GM12878 (cell line): ENCODE measurements at regions not wholly inside any gene's neighbourhood (a gene's known extent, or its start where the extent isn't known, plus 50 kb on each side); places are given as distances from the start of the nearest gene placed in this dataset.

Experiments used
- ATAC-seq: fragments of 200-7000 bp; cut with Tn5 transposase; 3 replicates; pipeline ENCODE4 v1.9.1; 2020; ENCODE audit warnings: mild to moderate bottlenecking, moderate library complexity
- BruUV-seq: library from RNA; stranded (reverse); fragments of 400-500 nt; replicated peaks from 2 replicates; lab custom pipeline; 2021; lab: Mats Ljungman, UMichigan
- CTCF ChIA-PET: fragments of 300-600 bp; sonication (Branson Sonifier 250); formaldehyde crosslinking; extraction: SDS; loops from one replicate; lab custom pipeline; 2021; ENCODE audit warnings: inconsistent platforms; lab: Yijun Ruan, JAX
- POLR2A ChIA-PET: fragments of 350-600 bp; formaldehyde crosslinking; extraction: SDS; loops from one replicate; lab custom pipeline; 2021; ENCODE audit warnings: inconsistent platforms; lab: Charles Lee
- RAD21 ChIA-PET: fragments of 300-600 bp; sonication (Branson Sonifier 250); formaldehyde crosslinking; loops from one replicate; lab custom pipeline; 2023; ENCODE audit warnings: antibody characterized with exemption; ENCODE audit not compliant: unreplicated experiment; lab: Charles Lee
- SMC1A ChIA-PET: fragments of 300-600 bp; sonication (Branson Sonifier 250); formaldehyde crosslinking; loops from one replicate; lab custom pipeline; 2023; ENCODE audit not compliant: unreplicated experiment, uncharacterized antibody; lab: Charles Lee
- DNase-seq: peaks from one replicate; pipeline ENCODE4 v3.0.0-alpha.2; 2011; ENCODE audit warnings: low read depth, low spot score
- FAIRE-seq: peaks from 3 replicates; lab custom pipeline; 2011; peaks lifted over from hg19 to GRCh38; lab: Jason Lieb, UNC
- H2AFZ ChIP-seq: 2 replicates; pipeline ENCODE4 v1.6.0; 2011; ENCODE audit warnings: low read depth, low read length, control low read depth; ENCODE audit not compliant: control insufficient read depth
- H3K27ac ChIP-seq: 2 replicates; pipeline ENCODE4 v1.5.1; 2011; ENCODE audit warnings: control low read depth; ENCODE audit not compliant: control insufficient read depth, insufficient read depth
- H3K27me3 ChIP-seq, 2 experiments: replicated peaks in 1 of 2; 2 replicates each; pipeline versions ENCODE4 v1.6.0 to v1.6.1; 2011; ENCODE audit warnings: low read length in 1 of 2; ENCODE audit not compliant: control insufficient read depth in 2 of 2, insufficient read depth in 2 of 2
- H3K36me3 ChIP-seq, 2 experiments: 2 replicates each; pipeline ENCODE4 v1.5.1; 2011; ENCODE audit warnings: low read length in 1 of 2; ENCODE audit not compliant: control insufficient read depth in 2 of 2, insufficient read depth in 2 of 2
- H3K4me1 ChIP-seq: 2 replicates; pipeline ENCODE4 v1.6.1; 2011; ENCODE audit warnings: mild to moderate bottlenecking, low read length, moderate library complexity, mixed read lengths; ENCODE audit not compliant: control insufficient read depth, insufficient read depth
- H3K4me2 ChIP-seq: 2 replicates; pipeline ENCODE4 v1.6.0; 2011; ENCODE audit warnings: control low read depth; ENCODE audit not compliant: control insufficient read depth, insufficient read depth
- H3K4me3 ChIP-seq: fragments of 200-600 bp; sonication (generic); 2 replicates; pipeline ENCODE4 v1.5.1; 2016
- H3K79me2 ChIP-seq: 2 replicates; pipeline ENCODE4 v1.6.0; 2011; ENCODE audit warnings: low read length; ENCODE audit not compliant: control insufficient read depth, insufficient read depth
- H3K9ac ChIP-seq: 2 replicates; pipeline ENCODE4 v1.8.0; 2011; ENCODE audit warnings: low read length, control low read depth, mixed read lengths; ENCODE audit not compliant: control insufficient read depth, insufficient read depth
- H3K9me3 ChIP-seq: replicated peaks from 3 replicates; pipeline ENCODE4 v1.5.1; 2011; ENCODE audit warnings: mild to moderate bottlenecking, low read length; ENCODE audit not compliant: control insufficient read depth, insufficient read depth
- H4K20me1 ChIP-seq: 2 replicates; pipeline ENCODE4 v1.6.0; 2011; ENCODE audit not compliant: control insufficient read depth, insufficient read depth
- ATF7 ChIP-seq: fragments of 450-650 bp; IDR thresholded peaks from 2 replicates; pipeline ENCODE4 v1.6.1; 2016; ENCODE audit warnings: low read depth, mild to moderate bottlenecking
- BCL3 ChIP-seq: IDR thresholded peaks from 2 replicates; pipeline ENCODE4 v1.6.1; 2011; ENCODE audit warnings: borderline replicate concordance, low read depth, mild to moderate bottlenecking, moderate library complexity, low read length; ENCODE audit not compliant: insufficient read depth, poor library complexity, severe bottlenecking
- BMI1 ChIP-seq: fragments of 450-650 bp; IDR thresholded peaks from 2 replicates; pipeline ENCODE4 v1.6.1; 2016; ENCODE audit warnings: mild to moderate bottlenecking, moderate library complexity, borderline replicate concordance
- CREM ChIP-seq: IDR thresholded peaks from 2 replicates; pipeline ENCODE4 v1.6.1; 2014; ENCODE audit warnings: antibody characterized with exemption, low read depth
- EGR1 ChIP-seq, 2 experiments: IDR thresholded peaks; 1 replicate in 1 of 2; 2 replicates in 1 of 2; pipeline ENCODE4 v1.6.1; 2011 to 2012; ENCODE audit warnings: low read depth in 2 of 2, low read length in 2 of 2, borderline replicate concordance in 1 of 2, mild to moderate bottlenecking in 1 of 2, moderate library complexity in 1 of 2
- IKZF2 ChIP-seq, 2 experiments: fragments of 450-650 bp; IDR thresholded peaks; 2 replicates each; pipeline ENCODE4 v1.6.1; 2017; ENCODE audit warnings: mild to moderate bottlenecking in 2 of 2, moderate library complexity in 2 of 2
- JUND ChIP-seq: IDR thresholded peaks from 2 replicates; pipeline ENCODE4 v1.6.1; 2012; ENCODE audit warnings: low read depth, mild to moderate bottlenecking, low read length, improper control_type of control experiment, moderate library complexity
- MEF2A ChIP-seq: IDR thresholded peaks from 2 replicates; pipeline ENCODE4 v1.6.1; 2011; ENCODE audit warnings: low read depth, mild to moderate bottlenecking, low read length, moderate library complexity; ENCODE audit not compliant: insufficient read depth
- MYC ChIP-seq: IDR thresholded peaks from 2 replicates; pipeline ENCODE4 v1.6.1; 2011; ENCODE audit warnings: mild to moderate bottlenecking, low read length, moderate library complexity, inconsistent platforms; ENCODE audit not compliant: insufficient read depth, insufficient replicate concordance, insufficient read length, severe bottlenecking
- NR2F1 ChIP-seq: fragments of 450-650 bp; conservative IDR thresholded peaks from 2 replicates; pipeline ENCODE4 v1.6.1; 2017; ENCODE audit warnings: mild to moderate bottlenecking
- SMAD5 ChIP-seq: IDR thresholded peaks from 2 replicates; pipeline ENCODE4 v1.6.1; 2016; ENCODE audit warnings: antibody characterized with exemption, low read depth
- SMARCA5 ChIP-seq: fragments of 450-650 bp; IDR thresholded peaks from 2 replicates; pipeline ENCODE4 v1.6.1; 2017; ENCODE audit warnings: mild to moderate bottlenecking
- WGBS: methylation state at CpG from one replicate; pipeline ENCODE4 v1.1.6; 2016; ENCODE audit warnings: low lambda C conversion rate; ENCODE audit not compliant: insufficient replicate concordance, insufficient coverage; ENCODE audit errors: missing lambda C conversion rate; 5-methylcytosine and 5-hydroxymethylcytosine counted together
- in situ Hi-C: fragments of 300-500 bp; cut with MboI; formaldehyde crosslinking; loops from 9 replicates; pipeline ENCODE4 v1.14.3; 2018; ENCODE audit warnings: mixed read lengths
- intact Hi-C: fragments of 100-400 bp; cut with micrococcal nuclease; formaldehyde crosslinking; loops from one replicate; pipeline ENCODE4 v1.14.2; 2022; ENCODE audit not compliant: unreplicated experiment
- TF ChIP-seq, protein P1 (sequence below): fragments of 150-350 bp; IDR thresholded peaks from 2 replicates; pipeline ENCODE4 v1.6.1; 2016; ENCODE audit warnings: low read depth, low read length
- TF ChIP-seq, protein P2 (sequence below): fragments of 450-650 bp; conservative IDR thresholded peaks from 2 replicates; pipeline ENCODE4 v1.6.1; 2017; ENCODE audit warnings: mild to moderate bottlenecking, moderate library complexity

GRCh38 chr2:96431319-96431718 lies 73.8 kb downstream of the NEURL3 start (continued):
- TF ChIP-seq BCL3, result no peak
- TF ChIP-seq, all 136 proteins: peak for 0

- ATAC-seq, result no peak
- CTCF ChIA-PET, result interaction anchor here (0.9 to 1.0 kb wide), 2 partner anchors 10 to 23 kb away, joined by 3 read pairs; no protein-coding TSS in a partner anchor
- Histone ChIP-seq H2AFZ (no peak overlapping the region), H3K27me3 (no peaks in the 10 kb centered on the region; a peak in 1 of 4 replicates), H3K9ac (no peak overlapping the region), H3K79me2 (no peaks in the 10 kb centered on the region), H3K4me1 (no peaks in the 10 kb centered on the region), H4K20me1 (no peaks in the 10 kb centered on the region), H3K4me2 (no peak overlapping the region), H3K36me3 (no peaks in the 10 kb centered on the region), H3K27ac (no peak overlapping the region), H3K9me3 (peaks cover 6% of the 10 kb centered on the region; the same call in 2 of the 3 replicates), H3K4me3 (no peak overlapping the region)
- 49% methylated on average over 4 of the region's 4 CpGs for WGBS
- RAD21 ChIA-PET, result no interaction called here
- DNase-seq, result no peak
- SMC1A ChIA-PET, result interaction anchor here (1.2 to 1.3 kb wide), 2 partner anchors 10 kb away, joined by 3 to 5 read pairs; no protein-coding TSS in a partner anchor
- in situ Hi-C loops, result no loop called here
- no peak for FAIRE-seq
- BruUV-seq, result no TSS peak
- intact Hi-C loops, result no loop called here
- POLR2A ChIA-PET, result no interaction called here
- no peak for TF ChIP-seq SMARCA5
- TF ChIP-seq ATF7, result no peak
- TF ChIP-seq JUND, result no peak
- TF ChIP-seq MEF2A, result no peak
- no peak for TF ChIP-seq CREM
- no peak for TF ChIP-seq NR2F1
- TF ChIP-seq, protein P1, sequence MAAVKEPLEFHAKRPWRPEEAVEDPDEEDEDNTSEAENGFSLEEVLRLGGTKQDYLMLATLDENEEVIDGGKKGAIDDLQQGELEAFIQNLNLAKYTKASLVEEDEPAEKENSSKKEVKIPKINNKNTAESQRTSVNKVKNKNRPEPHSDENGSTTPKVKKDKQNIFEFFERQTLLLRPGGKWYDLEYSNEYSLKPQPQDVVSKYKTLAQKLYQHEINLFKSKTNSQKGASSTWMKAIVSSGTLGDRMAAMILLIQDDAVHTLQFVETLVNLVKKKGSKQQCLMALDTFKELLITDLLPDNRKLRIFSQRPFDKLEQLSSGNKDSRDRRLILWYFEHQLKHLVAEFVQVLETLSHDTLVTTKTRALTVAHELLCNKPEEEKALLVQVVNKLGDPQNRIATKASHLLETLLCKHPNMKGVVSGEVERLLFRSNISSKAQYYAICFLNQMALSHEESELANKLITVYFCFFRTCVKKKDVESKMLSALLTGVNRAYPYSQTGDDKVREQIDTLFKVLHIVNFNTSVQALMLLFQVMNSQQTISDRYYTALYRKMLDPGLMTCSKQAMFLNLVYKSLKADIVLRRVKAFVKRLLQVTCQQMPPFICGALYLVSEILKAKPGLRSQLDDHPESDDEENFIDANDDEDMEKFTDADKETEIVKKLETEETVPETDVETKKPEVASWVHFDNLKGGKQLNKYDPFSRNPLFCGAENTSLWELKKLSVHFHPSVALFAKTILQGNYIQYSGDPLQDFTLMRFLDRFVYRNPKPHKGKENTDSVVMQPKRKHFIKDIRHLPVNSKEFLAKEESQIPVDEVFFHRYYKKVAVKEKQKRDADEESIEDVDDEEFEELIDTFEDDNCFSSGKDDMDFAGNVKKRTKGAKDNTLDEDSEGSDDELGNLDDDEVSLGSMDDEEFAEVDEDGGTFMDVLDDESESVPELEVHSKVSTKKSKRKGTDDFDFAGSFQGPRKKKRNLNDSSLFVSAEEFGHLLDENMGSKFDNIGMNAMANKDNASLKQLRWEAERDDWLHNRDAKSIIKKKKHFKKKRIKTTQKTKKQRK, result no peak
- no peak for TF ChIP-seq EGR1 (IDR thresholded peaks at IDR 0.05; ENCODE audit: borderline replicate concordance in 1 of 2, low read depth in 2 of 2, low read length in 2 of 2)
- TF ChIP-seq MYC, result no peak
- TF ChIP-seq BCL3, result no peak
- TF ChIP-seq IKZF2 (IDR thresholded peaks at IDR 0.05), result no peak
- TF ChIP-seq, protein P2, sequence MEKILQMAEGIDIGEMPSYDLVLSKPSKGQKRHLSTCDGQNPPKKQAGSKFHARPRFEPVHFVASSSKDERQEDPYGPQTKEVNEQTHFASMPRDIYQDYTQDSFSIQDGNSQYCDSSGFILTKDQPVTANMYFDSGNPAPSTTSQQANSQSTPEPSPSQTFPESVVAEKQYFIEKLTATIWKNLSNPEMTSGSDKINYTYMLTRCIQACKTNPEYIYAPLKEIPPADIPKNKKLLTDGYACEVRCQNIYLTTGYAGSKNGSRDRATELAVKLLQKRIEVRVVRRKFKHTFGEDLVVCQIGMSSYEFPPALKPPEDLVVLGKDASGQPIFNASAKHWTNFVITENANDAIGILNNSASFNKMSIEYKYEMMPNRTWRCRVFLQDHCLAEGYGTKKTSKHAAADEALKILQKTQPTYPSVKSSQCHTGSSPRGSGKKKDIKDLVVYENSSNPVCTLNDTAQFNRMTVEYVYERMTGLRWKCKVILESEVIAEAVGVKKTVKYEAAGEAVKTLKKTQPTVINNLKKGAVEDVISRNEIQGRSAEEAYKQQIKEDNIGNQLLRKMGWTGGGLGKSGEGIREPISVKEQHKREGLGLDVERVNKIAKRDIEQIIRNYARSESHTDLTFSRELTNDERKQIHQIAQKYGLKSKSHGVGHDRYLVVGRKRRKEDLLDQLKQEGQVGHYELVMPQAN, result no peak
- no peak for TF ChIP-seq BMI1
- TF ChIP-seq SMAD5, result no peak
Observed at GRCh38 chr2:96430394-96430988, 74.7 kb downstream of the NEURL3 start.
